NB4 (cell line): ENCODE measurements at regions not wholly inside any gene's neighbourhood (a gene's known extent, or its start where the extent isn't known, plus 50 kb on each side); places are given as distances from the start of the nearest gene placed in this dataset.
"Not testable (repeated sequence)": the region's sequence is repeated elsewhere in the genome, so short reads cannot be mapped to it uniquely, and the experiment has no call there.

Experiments used
- DNase-seq: peaks from one replicate; pipeline ENCODE4 v3.0.0; 2010; ENCODE audit warnings: low read depth
- H3K4me3 ChIP-seq: one replicate; pipeline ENCODE4 v1.5.1; 2011; ENCODE audit warnings: mild to moderate bottlenecking, low read depth, low read length, moderate library complexity
- MYC ChIP-seq: IDR thresholded peaks from 2 replicates; pipeline ENCODE4 v1.6.1; 2011; ENCODE audit warnings: low read depth, low read length
- POLR2A ChIP-seq: IDR thresholded peaks from 2 replicates; pipeline ENCODE4 v1.6.1; 2011; ENCODE audit warnings: mild to moderate bottlenecking; ENCODE audit not compliant: insufficient read length; ENCODE audit errors: extremely low read depth
- TF ChIP-seq, protein P1 (sequence below): IDR thresholded peaks from 2 replicates; pipeline ENCODE4 v1.6.1; 2011; ENCODE audit warnings: low read depth, low read length
- TF ChIP-seq, protein P2 (sequence below): IDR thresholded peaks from one replicate; pipeline ENCODE4 v1.5.1; 2012; ENCODE audit warnings: low read depth, low read length

DNA sequence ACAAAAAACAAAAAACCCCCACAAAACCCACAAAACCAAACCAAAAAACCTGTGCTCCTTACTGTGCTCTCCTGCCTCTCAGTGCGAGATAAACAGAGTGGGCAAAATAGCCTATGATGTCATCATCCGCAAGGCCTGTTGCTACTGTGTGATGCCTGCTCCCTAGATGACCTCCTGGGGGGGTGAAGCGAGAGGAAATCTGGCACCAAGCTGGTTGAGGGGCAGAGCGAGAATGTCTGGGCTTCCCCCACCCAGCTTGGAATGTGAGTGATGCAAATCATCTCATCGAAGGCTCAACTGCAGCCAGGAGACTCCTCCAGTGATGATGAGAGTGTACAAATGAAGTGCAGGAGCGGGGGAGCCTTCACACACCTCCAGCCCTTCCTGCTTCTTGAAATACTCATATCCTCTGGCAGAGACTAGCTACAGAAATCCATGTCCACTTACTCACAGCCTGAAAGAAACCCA lies 57.7 kb upstream of the MAP4K3 start:
- TF ChIP-seq, protein P1, sequence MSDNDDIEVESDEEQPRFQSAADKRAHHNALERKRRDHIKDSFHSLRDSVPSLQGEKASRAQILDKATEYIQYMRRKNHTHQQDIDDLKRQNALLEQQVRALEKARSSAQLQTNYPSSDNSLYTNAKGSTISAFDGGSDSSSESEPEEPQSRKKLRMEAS: no peak
- TF ChIP-seq MYC: no peak
- no peak overlapping the region for H3K4me3 ChIP-seq
- no peak for DNase-seq

DNA sequence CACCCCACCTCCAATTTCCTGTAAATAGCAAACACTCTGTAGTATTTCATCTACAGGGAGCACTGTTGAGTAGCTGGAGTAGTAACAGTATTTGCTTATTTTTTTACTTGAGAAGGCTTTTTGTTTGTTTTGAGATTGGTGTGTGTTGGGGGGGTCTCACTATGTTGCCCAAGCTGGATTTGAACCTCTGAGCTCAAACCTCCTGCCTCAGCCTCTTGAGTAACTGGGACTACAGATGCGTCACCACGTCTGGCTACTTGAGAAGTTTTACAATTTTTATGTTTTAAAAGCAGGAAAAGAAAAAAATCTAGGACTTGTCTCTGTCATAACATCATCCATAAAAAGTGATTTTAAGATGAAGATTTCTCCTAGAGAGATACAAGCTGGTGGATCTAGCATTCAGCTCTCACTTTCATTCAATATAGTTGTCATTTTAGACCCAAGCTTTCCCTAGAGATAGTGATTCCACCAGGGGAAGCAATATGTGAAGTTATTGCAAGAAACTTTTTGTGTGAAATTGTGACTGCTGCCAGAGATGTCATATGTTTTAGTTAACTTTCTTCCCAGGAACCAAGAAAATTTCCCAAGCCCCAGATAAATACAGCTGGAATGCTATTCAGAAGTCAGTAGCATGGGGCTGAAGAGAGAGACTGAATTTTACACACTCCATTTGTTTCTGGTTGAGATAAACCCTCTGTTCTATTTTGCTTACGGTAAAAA lies 60.2 kb upstream of the MAP4K3 start:
- DNase-seq: no peak
- TF ChIP-seq, protein P2, sequence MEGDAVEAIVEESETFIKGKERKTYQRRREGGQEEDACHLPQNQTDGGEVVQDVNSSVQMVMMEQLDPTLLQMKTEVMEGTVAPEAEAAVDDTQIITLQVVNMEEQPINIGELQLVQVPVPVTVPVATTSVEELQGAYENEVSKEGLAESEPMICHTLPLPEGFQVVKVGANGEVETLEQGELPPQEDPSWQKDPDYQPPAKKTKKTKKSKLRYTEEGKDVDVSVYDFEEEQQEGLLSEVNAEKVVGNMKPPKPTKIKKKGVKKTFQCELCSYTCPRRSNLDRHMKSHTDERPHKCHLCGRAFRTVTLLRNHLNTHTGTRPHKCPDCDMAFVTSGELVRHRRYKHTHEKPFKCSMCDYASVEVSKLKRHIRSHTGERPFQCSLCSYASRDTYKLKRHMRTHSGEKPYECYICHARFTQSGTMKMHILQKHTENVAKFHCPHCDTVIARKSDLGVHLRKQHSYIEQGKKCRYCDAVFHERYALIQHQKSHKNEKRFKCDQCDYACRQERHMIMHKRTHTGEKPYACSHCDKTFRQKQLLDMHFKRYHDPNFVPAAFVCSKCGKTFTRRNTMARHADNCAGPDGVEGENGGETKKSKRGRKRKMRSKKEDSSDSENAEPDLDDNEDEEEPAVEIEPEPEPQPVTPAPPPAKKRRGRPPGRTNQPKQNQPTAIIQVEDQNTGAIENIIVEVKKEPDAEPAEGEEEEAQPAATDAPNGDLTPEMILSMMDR: no peak
- TF ChIP-seq POLR2A (no peak), MYC (no peak)
- H3K4me3 ChIP-seq: no peak overlapping the region

GRCh38 chr2:39498176-39498575 lies 61.1 kb upstream of the MAP4K3 start:
- not testable (repeated sequence) for DNase-seq, H3K4me3 ChIP-seq

DNA sequence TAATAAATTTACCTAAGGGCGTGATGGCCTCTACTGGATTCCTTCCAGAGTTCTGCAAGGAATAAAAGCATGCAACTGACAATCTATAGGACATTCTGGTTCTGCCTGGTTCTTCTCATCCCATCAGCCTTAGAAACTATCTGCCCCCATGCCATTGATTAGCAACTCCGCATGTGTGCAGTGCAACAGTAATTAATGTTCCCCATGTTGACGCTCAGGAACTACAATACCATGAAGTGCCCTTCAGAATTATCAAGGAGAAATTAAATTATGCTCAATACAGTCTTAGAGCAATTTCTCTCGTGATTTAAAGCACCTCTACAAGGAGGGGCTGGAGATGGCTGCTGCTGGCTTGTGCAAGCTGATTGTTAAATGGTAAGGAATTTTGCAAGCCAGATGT lies 61.7 kb upstream of the MAP4K3 start:
- TF ChIP-seq, protein P2: no peak
- no peak for TF ChIP-seq MYC
- TF ChIP-seq POLR2A: no peak
- TF ChIP-seq, protein P1: no peak
- H3K4me3 ChIP-seq: no peak overlapping the region
- DNase-seq: no peak

DNA sequence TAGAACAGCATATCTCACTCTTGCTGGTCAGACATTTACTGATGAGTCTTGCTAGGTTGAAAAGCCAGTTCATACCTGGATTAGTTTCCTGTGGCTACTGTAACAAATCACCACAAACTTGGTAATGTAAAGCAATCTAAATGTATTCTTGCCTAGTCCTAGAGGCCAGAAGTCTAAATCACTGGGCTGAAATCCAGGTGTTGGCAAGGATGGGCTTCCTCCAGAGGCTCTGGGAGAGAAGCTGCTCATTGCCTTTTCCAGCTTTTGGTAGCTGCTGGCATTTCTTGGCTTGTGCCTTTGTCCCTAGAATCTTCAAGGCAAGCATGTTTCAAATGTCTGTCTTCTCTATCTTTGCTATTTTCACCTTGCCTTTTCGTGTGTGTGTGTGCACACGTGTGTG lies 62.3 kb upstream of the MAP4K3 start:
- no peak overlapping the region for H3K4me3 ChIP-seq
- no peak for DNase-seq
- no peak for TF ChIP-seq MYC
- TF ChIP-seq POLR2A: no peak
- TF ChIP-seq, protein P1: no peak
- TF ChIP-seq, protein P2: no peak

- no peak overlapping the region for H3K4me3 ChIP-seq
- TF ChIP-seq MYC (no peak), POLR2A (no peak)
- TF ChIP-seq, protein P1: no peak
- TF ChIP-seq, protein P2: no peak
- DNase-seq: no peak
Observed at GRCh38 chr2:39501412-39501811, 64.3 kb upstream of the MAP4K3 start.

DNA sequence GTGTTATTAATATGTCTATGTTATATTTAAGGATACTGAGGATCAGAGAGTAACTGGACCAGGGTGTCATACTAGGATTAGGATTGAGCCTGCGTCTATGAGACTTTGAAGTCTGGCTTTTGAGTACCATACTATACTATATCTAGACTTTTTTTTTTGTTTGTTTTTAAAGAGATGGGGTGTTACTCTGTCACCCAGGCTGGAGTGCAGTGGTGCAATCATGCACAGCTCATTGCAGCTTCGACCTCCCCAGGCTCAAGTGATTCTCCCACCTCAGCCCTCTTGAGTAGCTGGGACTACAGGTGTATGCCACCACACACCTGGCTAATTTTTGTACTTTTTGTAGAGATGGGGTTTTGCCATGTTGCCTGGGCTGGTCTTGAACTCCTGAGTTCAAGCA lies 66.2 kb upstream of the MAP4K3 start:
- H3K4me3 ChIP-seq: no peak overlapping the region
- TF ChIP-seq, protein P2: no peak
- TF ChIP-seq MYC: no peak
- TF ChIP-seq, protein P1: no peak
- TF ChIP-seq POLR2A: no peak
- no peak for DNase-seq
